ENCODE measurements at regions not wholly inside any gene's neighbourhood (a gene's known extent, or its start where the extent isn't known, plus 50 kb on each side); places are given as distances from the start of the nearest gene placed in this dataset.

DNA sequence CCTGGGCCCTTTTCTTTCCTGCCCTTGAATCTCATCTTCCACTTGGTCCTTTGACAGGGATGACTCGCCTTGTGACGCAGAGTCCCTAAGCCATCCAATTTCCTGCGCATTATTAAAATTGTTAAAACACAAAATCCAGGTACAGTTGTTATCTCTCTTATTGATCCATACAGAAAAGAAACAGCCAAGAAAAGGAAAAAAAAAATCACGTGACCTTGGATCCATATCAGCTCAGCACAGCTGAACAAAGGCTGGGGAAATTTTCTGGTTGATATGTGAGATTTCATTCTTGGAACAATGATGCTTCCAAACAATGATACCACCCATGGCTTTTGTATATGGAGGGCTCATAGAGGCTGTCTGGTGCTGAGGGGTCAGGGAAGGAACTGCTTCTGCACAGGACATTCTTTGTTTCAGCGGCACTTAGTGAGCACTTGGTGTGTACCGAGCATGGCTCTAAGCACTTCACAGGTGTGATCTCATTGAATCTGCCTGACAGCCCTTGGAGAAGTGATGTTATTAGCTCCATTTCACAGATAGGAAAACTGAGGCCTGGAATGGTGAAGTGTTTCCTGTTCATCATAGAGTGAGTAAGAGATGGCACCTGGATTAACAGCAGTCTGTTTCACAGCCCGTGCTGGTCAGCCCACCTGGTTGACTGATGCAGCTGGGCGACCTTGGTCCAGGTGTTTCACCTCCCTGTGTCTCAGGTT is 155.0 kb upstream of the SULF2 start:
- no peak for TF ChIP-seq CTCF (IDR thresholded peaks at IDR 0.05)
- TF ChIP-seq ATF3 (CRISPR knock-in tag; conservative IDR thresholded peaks at IDR 0.05) = no peak
- TF ChIP-seq, protein P1, sequence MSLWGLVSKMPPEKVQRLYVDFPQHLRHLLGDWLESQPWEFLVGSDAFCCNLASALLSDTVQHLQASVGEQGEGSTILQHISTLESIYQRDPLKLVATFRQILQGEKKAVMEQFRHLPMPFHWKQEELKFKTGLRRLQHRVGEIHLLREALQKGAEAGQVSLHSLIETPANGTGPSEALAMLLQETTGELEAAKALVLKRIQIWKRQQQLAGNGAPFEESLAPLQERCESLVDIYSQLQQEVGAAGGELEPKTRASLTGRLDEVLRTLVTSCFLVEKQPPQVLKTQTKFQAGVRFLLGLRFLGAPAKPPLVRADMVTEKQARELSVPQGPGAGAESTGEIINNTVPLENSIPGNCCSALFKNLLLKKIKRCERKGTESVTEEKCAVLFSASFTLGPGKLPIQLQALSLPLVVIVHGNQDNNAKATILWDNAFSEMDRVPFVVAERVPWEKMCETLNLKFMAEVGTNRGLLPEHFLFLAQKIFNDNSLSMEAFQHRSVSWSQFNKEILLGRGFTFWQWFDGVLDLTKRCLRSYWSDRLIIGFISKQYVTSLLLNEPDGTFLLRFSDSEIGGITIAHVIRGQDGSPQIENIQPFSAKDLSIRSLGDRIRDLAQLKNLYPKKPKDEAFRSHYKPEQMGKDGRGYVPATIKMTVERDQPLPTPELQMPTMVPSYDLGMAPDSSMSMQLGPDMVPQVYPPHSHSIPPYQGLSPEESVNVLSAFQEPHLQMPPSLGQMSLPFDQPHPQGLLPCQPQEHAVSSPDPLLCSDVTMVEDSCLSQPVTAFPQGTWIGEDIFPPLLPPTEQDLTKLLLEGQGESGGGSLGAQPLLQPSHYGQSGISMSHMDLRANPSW (CRISPR knock-in tag; conservative IDR thresholded peaks at IDR 0.05; ENCODE audit: low read depth) = no peak
- TF ChIP-seq FOXJ3 (CRISPR knock-in tag; IDR thresholded peaks at IDR 0.05; ENCODE audit: borderline replicate concordance) = no peak
